IPS-NIHi11 (cell line): ENCODE measurements at regions not wholly inside any gene's neighbourhood (a gene's known extent, or its start where the extent isn't known, plus 50 kb on each side); places are given as distances from the start of the nearest gene placed in this dataset.
"Not testable (repeated sequence)": the region's sequence is repeated elsewhere in the genome, so short reads cannot be mapped to it uniquely, and the experiment has no call there.

Experiments used
- DNase-seq: peaks from one replicate; pipeline ENCODE4 v3.0.0; 2012; ENCODE audit warnings: mixed read lengths, low spot score

- DNase-seq, result peak; percentile 31
Observed at GRCh38 chr2:226124548-226125011, 675.0 kb downstream of the IRS1 start.

- no peak for DNase-seq
Observed at GRCh38 chr2:226123300-226123699, 676.3 kb downstream of the IRS1 start.

GRCh38 chr2:226122041-226122440 lies 677.6 kb downstream of the IRS1 start:
- DNase-seq, result no peak

- no peak for DNase-seq
Observed at GRCh38 chr2:226121046-226121738, 678.4 kb downstream of the IRS1 start.

- DNase-seq, result no peak
Observed at GRCh38 chr2:226118471-226119429, 680.9 kb downstream of the IRS1 start.

GRCh38 chr2:226117510-226118065 lies 682.0 kb downstream of the IRS1 start:
- no peak for DNase-seq

GRCh38 chr2:226116346-226116745 lies 683.3 kb downstream of the IRS1 start:
- no peak for DNase-seq

- no peak for DNase-seq
Observed at GRCh38 chr2:226115832-226116200, 683.8 kb downstream of the IRS1 start.

GRCh38 chr2:226115102-226115831 lies 684.4 kb downstream of the IRS1 start:
- DNase-seq, result no peak

- no peak for DNase-seq
Observed at GRCh38 chr2:226114436-226114835, 685.2 kb downstream of the IRS1 start.

- DNase-seq, result no peak
Observed at GRCh38 chr2:226098861-226099745, 699.6 kb downstream of the NYAP2 start.

GRCh38 chr2:226095058-226095457 lies 695.5 kb downstream of the NYAP2 start:
- no peak for DNase-seq

- no peak for DNase-seq
Observed at GRCh38 chr2:226093364-226093763, 693.9 kb downstream of the NYAP2 start.

GRCh38 chr2:226088366-226088674 lies 688.8 kb downstream of the NYAP2 start:
- no peak for DNase-seq

GRCh38 chr2:226087505-226088365 lies 688.2 kb downstream of the NYAP2 start:
- DNase-seq, result no peak

GRCh38 chr2:226087051-226087450 lies 687.5 kb downstream of the NYAP2 start:
- no peak for DNase-seq

- DNase-seq, result no peak
Observed at GRCh38 chr2:226086190-226086589, 686.7 kb downstream of the NYAP2 start.

- DNase-seq, result not testable (repeated sequence)
Observed at GRCh38 chr2:226085425-226085824, 685.9 kb downstream of the NYAP2 start.

- no peak for DNase-seq
Observed at GRCh38 chr2:226080334-226080733, 680.8 kb downstream of the NYAP2 start.

- no peak for DNase-seq
Observed at GRCh38 chr2:226079671-226080181, 680.2 kb downstream of the NYAP2 start.
